A673 (cell line): ENCODE measurements at regions not wholly inside any gene's neighbourhood (a gene's known extent, or its start where the extent isn't known, plus 50 kb on each side); places are given as distances from the start of the nearest gene placed in this dataset.

Experiments used
- BruUV-seq: library from RNA; stranded (reverse); fragments of 400-500 nt; replicated peaks from 2 replicates; lab custom pipeline; 2021; lab: Mats Ljungman, UMichigan
- CTCF ChIA-PET: fragments of 300-600 bp; sonication (Branson Sonifier 250); formaldehyde crosslinking; loops from one replicate; lab custom pipeline; 2022; ENCODE audit warnings: antibody characterized with exemption; lab: Charles Lee
- POLR2A ChIA-PET: fragments of 300-600 bp; sonication (Branson Sonifier 250); formaldehyde crosslinking; loops from one replicate; lab custom pipeline; 2022; ENCODE audit warnings: antibody characterized with exemption; ENCODE audit not compliant: low non-redundant PET; lab: Charles Lee
- DNase-seq: peaks from one replicate; pipeline ENCODE4 v3.0.0-alpha.2; 2015; ENCODE audit warnings: low spot score
- H3K27ac ChIP-seq: fragments of 200-600 bp; sonication (generic); 2 replicates; pipeline ENCODE4 v1.5.1; 2016; ENCODE audit warnings: mixed run types, low read depth, mild to moderate bottlenecking, mixed read lengths, antibody characterized with exemption, low read length; ENCODE audit not compliant: poor library complexity, severe bottlenecking
- H3K27me3 ChIP-seq: fragments of 200-600 bp; sonication (generic); replicated peaks from 2 replicates; pipeline ENCODE4 v1.6.1; 2017; ENCODE audit warnings: mixed run types, low read depth, mild to moderate bottlenecking, mixed read lengths, antibody characterized with exemption, low read length; ENCODE audit not compliant: insufficient read depth, poor library complexity
- H3K36me3 ChIP-seq: fragments of 200-600 bp; sonication (generic); 2 replicates; pipeline ENCODE4 v1.6.1; 2016; ENCODE audit warnings: mixed run types, mild to moderate bottlenecking, mixed read lengths, antibody characterized with exemption, low read length; ENCODE audit not compliant: insufficient read depth, poor library complexity, severe bottlenecking
- H3K4me1 ChIP-seq: fragments of 200-600 bp; sonication (generic); 2 replicates; pipeline ENCODE4 v1.6.1; 2017; ENCODE audit warnings: mixed run types, mild to moderate bottlenecking, mixed read lengths, antibody characterized with exemption, low read length; ENCODE audit not compliant: insufficient read depth, poor library complexity, severe bottlenecking
- H3K4me3 ChIP-seq: fragments of 200-600 bp; sonication (generic); 2 replicates; pipeline ENCODE4 v1.5.1; 2016; ENCODE audit warnings: low read depth, mixed run types, mild to moderate bottlenecking, mixed read lengths, low read length; ENCODE audit not compliant: poor library complexity, severe bottlenecking
- H3K9me3 ChIP-seq: fragments of 200-600 bp; sonication (generic); 2 replicates; pipeline ENCODE4 v1.6.1; 2016; ENCODE audit warnings: mixed run types, low read depth, mild to moderate bottlenecking, mixed read lengths, antibody characterized with exemption, low read length; ENCODE audit not compliant: poor library complexity, severe bottlenecking
- CTCF ChIP-seq: fragments of 300-800, 200-600 bp; sonication (generic); conservative IDR thresholded peaks from 2 replicates; pipeline ENCODE4 v1.5.1; 2017; ENCODE audit warnings: low read depth, mild to moderate bottlenecking, antibody characterized with exemption, low read length, moderate library complexity, mixed read lengths
- EZH2 ChIP-seq: fragments of 200-600 bp; sonication (generic); IDR thresholded peaks from 2 replicates; pipeline ENCODE4 v1.6.1; 2017; ENCODE audit warnings: borderline replicate concordance, low read depth, mild to moderate bottlenecking, mixed read lengths, antibody characterized with exemption, low read length; ENCODE audit not compliant: poor library complexity, severe bottlenecking
- intact Hi-C: fragments of 100-400 bp; cut with micrococcal nuclease; formaldehyde crosslinking; loops from one replicate; pipeline ENCODE4 v1.10.0; 2022; ENCODE audit not compliant: unreplicated experiment

GRCh38 chr1:115547696-115548095, 94.1 kb upstream of the VANGL1 start:
- Histone ChIP-seq H3K4me3 (no peak overlapping the region), H3K9me3 (no peaks in the 10 kb centered on the region), H3K36me3 (no peaks in the 10 kb centered on the region), H3K4me1 (peaks cover 8% of the 10 kb centered on the region), H3K27me3 (no peaks in the 10 kb centered on the region), H3K27ac (no peak overlapping the region)
- ChIA-PET CTCF (no interaction called here), POLR2A (no interaction called here)
- no peak for TF ChIP-seq EZH2
- TF ChIP-seq CTCF, result no peak
- DNase-seq, result no peak
- intact Hi-C loops, result loop anchor here (5.0 kb wide), 1 partner anchor 50 kb away; no protein-coding TSS in a partner anchor
- BruUV-seq, result no TSS peak

- DNase-seq, result no peak
- Histone ChIP-seq H3K4me3 (no peak overlapping the region), H3K9me3 (no peaks in the 10 kb centered on the region), H3K4me1 (peaks cover 8% of the 10 kb centered on the region), H3K27me3 (no peaks in the 10 kb centered on the region), H3K36me3 (no peaks in the 10 kb centered on the region), H3K27ac (no peak overlapping the region)
- ChIA-PET CTCF (no interaction called here), POLR2A (no interaction called here)
- intact Hi-C loops, result loop anchor here (5.0 kb wide), 1 partner anchor 50 kb away; no protein-coding TSS in a partner anchor
- BruUV-seq, result no TSS peak
- no peak for TF ChIP-seq CTCF
- TF ChIP-seq EZH2, result no peak
Measured at GRCh38 chr1:115546846-115547245, 94.9 kb upstream of the VANGL1 start.

GRCh38 chr1:115545791-115546733, 95.7 kb upstream of the VANGL1 start:
- H3K36me3 ChIP-seq, result no peaks in the 10 kb centered on the region

More at GRCh38 chr1:115545791-115546733, 95.7 kb upstream of the VANGL1 start:
- TF ChIP-seq EZH2 (no peak), CTCF (peak; percentile 64)
- no peaks in the 10 kb centered on the region for H3K27me3 ChIP-seq
- DNase-seq, result peak; percentile 80
- intact Hi-C loops, result loop anchor here (5.0 kb wide), 1 partner anchor 51 kb away; no protein-coding TSS in a partner anchor
- ChIA-PET POLR2A (no interaction called here), CTCF (no interaction called here)
- H3K4me3 ChIP-seq, result no peak overlapping the region
- H3K27ac ChIP-seq, result no peak overlapping the region
- peaks cover 8% of the 10 kb centered on the region for H3K4me1 ChIP-seq
- no TSS peak for BruUV-seq
- no peaks in the 10 kb centered on the region for H3K9me3 ChIP-seq
